ENCODE measurements at regions not wholly inside any gene's neighbourhood (a gene's known extent, or its start where the extent isn't known, plus 50 kb on each side); places are given as distances from the start of the nearest gene placed in this dataset.

DNA sequence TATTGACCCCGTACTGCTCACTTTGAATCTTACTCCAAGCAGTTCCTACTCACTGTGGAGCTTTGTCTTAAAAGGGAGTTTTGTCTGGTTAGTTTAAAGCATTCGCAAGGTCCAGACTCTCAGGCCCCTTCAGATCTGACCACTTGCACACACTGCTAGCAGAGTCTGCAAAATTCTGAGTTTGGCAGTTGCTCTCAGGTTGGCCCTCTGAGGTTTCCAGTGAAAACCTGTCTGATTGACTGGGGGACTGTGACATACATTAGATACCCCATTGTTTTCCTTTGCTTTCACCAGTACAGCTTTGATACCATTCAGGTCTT is 149.2 kb downstream of the XPNPEP1 start:
- Mint-ChIP-seq H3K9me3 (no peaks in the 10 kb centered on the region), H3K27ac (no peak overlapping the region), H3K4me3 (no peak overlapping the region), H3K27me3 (ENCODE audit: insufficient read depth, low read depth, poor library complexity) (no peaks in the 10 kb centered on the region), H3K36me3 (ENCODE audit: low read depth) (no peaks in the 10 kb centered on the region), H3K4me1 (peaks cover 6% of the 10 kb centered on the region; the same call in 2 of the 3 replicates)
- no peak for DNase-seq (ENCODE audit: low spot score)
- Histone ChIP-seq H3K27me3 (ENCODE audit: insufficient read depth) (no peaks in the 10 kb centered on the region), H3K79me2 (replicated peaks; ENCODE audit: insufficient read depth) (no peaks in the 10 kb centered on the region), H3F3A (replicated peaks; ENCODE audit: low read depth) (no peaks in the 10 kb centered on the region), H3K9me2 (ENCODE audit: insufficient read depth) (peaks cover 9% of the 10 kb centered on the region), H3K36me3 (ENCODE audit: insufficient read depth) (no peaks in the 10 kb centered on the region), H2AFZ (no peak overlapping the region), H3K4me1 (ENCODE audit: insufficient read depth) (peaks cover 6% of the 10 kb centered on the region), H4K20me1 (replicated peaks; ENCODE audit: insufficient read depth) (no peaks in the 10 kb centered on the region), H3K4me2 (no peak overlapping the region), H3K27ac (ENCODE audit: low read depth) (no peak overlapping the region), H3K4me3 (no peak overlapping the region)
- ATAC-seq, result peak; percentile 25; the same call in 2 of the 3 replicates
- TF ChIP-seq STAT1 (IDR thresholded peaks at IDR 0.05; ENCODE audit: unreplicated experiment) (no peak), NANOG (IDR thresholded peaks at IDR 0.05; ENCODE audit: borderline replicate concordance) (no peak), ZNF114 (CRISPR knock-in tag; IDR thresholded peaks at IDR 0.05) (no peak), EZH2phosphoT487 (IDR thresholded peaks at IDR 0.05; ENCODE audit: unreplicated experiment) (no peak), EZH2 (IDR thresholded peaks at IDR 0.05; ENCODE audit: low read depth, unreplicated experiment) (no peak), JUNB (IDR thresholded peaks at IDR 0.05; ENCODE audit: unreplicated experiment) (no peak), ZNF331 (CRISPR knock-in tag; IDR thresholded peaks at IDR 0.05; ENCODE audit: low read depth) (no peak)
- TF ChIP-seq, protein P1, sequence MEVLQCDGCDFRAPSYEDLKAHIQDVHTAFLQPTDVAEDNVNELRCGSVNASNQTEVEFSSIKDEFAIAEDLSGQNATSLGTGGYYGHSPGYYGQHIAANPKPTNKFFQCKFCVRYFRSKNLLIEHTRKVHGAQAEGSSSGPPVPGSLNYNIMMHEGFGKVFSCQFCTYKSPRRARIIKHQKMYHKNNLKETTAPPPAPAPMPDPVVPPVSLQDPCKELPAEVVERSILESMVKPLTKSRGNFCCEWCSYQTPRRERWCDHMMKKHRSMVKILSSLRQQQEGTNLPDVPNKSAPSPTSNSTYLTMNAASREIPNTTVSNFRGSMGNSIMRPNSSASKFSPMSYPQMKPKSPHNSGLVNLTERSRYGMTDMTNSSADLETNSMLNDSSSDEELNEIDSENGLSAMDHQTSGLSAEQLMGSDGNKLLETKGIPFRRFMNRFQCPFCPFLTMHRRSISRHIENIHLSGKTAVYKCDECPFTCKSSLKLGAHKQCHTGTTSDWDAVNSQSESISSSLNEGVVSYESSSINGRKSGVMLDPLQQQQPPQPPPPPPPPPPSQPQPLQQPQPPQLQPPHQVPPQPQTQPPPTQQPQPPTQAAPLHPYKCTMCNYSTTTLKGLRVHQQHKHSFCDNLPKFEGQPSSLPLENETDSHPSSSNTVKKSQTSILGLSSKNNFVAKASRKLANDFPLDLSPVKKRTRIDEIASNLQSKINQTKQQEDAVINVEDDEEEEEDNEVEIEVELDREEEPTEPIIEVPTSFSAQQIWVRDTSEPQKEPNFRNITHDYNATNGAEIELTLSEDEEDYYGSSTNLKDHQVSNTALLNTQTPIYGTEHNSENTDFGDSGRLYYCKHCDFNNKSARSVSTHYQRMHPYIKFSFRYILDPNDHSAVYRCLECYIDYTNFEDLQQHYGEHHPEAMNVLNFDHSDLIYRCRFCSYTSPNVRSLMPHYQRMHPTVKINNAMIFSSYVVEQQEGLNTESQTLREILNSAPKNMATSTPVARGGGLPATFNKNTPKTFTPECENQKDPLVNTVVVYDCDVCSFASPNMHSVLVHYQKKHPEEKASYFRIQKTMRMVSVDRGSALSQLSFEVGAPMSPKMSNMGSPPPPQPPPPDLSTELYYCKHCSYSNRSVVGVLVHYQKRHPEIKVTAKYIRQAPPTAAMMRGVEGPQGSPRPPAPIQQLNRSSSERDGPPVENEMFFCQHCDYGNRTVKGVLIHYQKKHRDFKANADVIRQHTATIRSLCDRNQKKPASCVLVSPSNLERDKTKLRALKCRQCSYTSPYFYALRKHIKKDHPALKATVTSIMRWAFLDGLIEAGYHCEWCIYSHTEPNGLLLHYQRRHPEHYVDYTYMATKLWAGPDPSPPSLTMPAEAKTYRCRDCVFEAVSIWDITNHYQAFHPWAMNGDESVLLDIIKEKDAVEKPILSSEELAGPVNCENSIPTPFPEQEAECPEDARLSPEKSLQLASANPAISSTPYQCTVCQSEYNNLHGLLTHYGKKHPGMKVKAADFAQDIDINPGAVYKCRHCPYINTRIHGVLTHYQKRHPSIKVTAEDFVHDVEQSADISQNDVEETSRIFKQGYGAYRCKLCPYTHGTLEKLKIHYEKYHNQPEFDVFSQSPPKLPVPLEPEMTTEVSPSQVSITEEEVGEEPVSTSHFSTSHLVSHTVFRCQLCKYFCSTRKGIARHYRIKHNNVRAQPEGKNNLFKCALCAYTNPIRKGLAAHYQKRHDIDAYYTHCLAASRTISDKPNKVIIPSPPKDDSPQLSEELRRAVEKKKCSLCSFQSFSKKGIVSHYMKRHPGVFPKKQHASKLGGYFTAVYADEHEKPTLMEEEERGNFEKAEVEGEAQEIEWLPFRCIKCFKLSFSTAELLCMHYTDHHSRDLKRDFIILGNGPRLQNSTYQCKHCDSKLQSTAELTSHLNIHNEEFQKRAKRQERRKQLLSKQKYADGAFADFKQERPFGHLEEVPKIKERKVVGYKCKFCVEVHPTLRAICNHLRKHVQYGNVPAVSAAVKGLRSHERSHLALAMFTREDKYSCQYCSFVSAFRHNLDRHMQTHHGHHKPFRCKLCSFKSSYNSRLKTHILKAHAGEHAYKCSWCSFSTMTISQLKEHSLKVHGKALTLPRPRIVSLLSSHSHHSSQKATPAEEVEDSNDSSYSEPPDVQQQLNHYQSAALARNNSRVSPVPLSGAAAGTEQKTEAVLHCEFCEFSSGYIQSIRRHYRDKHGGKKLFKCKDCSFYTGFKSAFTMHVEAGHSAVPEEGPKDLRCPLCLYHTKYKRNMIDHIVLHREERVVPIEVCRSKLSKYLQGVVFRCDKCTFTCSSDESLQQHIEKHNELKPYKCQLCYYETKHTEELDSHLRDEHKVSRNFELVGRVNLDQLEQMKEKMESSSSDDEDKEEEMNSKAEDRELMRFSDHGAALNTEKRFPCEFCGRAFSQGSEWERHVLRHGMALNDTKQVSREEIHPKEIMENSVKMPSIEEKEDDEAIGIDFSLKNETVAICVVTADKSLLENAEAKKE (CRISPR knock-in tag; IDR thresholded peaks at IDR 0.05), result no peak
- TF ChIP-seq, protein P2, sequence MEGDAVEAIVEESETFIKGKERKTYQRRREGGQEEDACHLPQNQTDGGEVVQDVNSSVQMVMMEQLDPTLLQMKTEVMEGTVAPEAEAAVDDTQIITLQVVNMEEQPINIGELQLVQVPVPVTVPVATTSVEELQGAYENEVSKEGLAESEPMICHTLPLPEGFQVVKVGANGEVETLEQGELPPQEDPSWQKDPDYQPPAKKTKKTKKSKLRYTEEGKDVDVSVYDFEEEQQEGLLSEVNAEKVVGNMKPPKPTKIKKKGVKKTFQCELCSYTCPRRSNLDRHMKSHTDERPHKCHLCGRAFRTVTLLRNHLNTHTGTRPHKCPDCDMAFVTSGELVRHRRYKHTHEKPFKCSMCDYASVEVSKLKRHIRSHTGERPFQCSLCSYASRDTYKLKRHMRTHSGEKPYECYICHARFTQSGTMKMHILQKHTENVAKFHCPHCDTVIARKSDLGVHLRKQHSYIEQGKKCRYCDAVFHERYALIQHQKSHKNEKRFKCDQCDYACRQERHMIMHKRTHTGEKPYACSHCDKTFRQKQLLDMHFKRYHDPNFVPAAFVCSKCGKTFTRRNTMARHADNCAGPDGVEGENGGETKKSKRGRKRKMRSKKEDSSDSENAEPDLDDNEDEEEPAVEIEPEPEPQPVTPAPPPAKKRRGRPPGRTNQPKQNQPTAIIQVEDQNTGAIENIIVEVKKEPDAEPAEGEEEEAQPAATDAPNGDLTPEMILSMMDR (conservative IDR thresholded peaks at IDR 0.05; ENCODE audit: low read depth in 2 of 2), result no peak

Data from GM23338 (cell line).